ENCODE measurements at regions not wholly inside any gene's neighbourhood (a gene's known extent, or its start where the extent isn't known, plus 50 kb on each side); places are given as distances from the start of the nearest gene placed in this dataset.

GRCh38 chr10:118523775-118524174 is 71.7 kb downstream of the PRLHR start (continued):
- TF ChIP-seq EP300 (IDR thresholded peaks at IDR 0.05) = no peak

- Histone ChIP-seq H3K4me2 (no peak overlapping the region), H3K27ac (no peak overlapping the region), H3K4me3 (no peak overlapping the region), H3K4me1 (0 out of 3 replicates have a peak, but pooled peaks cover 5% of the 10 kb centered on the region), H3K9me3 (peaks cover 15% of the 10 kb centered on the region)
- CTCF ChIA-PET = interaction anchor here (1.6 kb wide), 1 partner anchor 10 kb away, joined by 4 read pairs; no protein-coding TSS in a partner anchor
- no peak for DNase-seq (ENCODE audit: low read depth in 1 of 2, low spot score in 1 of 2)
- WGBS (ENCODE audit: missing lambda C conversion rate) = 3% methylated on average over 2 of the region's 2 CpGs
- ATAC-seq = 0 out of 6 replicates have a peak, but pooled peaks of 1 of the 2 experiments have one; percentile 25
- FAIRE-seq = no peak
- TF ChIP-seq CHD2 (IDR thresholded peaks at IDR 0.05; ENCODE audit: low read length, partially characterized antibody) (no peak), FOSL2 (IDR thresholded peaks at IDR 0.05) (no peak), FOSL2 (CRISPR knock-in tag; IDR thresholded peaks at IDR 0.05) (peak; percentile 32; the same call in 1 of the 2 replicates)
- POLR2A ChIA-PET = no interaction called here
Observed at GRCh38 chr10:118522791-118523498, 72.5 kb downstream of the PRLHR start.

- POLR2A ChIA-PET = no interaction called here
Observed at GRCh38 chr10:118521415-118522117, 73.9 kb downstream of the PRLHR start.

More at GRCh38 chr10:118521415-118522117, 73.9 kb downstream of the PRLHR start:
- Histone ChIP-seq H3K4me1 (0 out of 3 replicates have a peak, but pooled peaks cover 5% of the 10 kb centered on the region), H3K4me3 (no peak overlapping the region), H3K9me3 (peaks cover 20% of the 10 kb centered on the region), H3K4me2 (no peak overlapping the region), H3K27ac (no peak overlapping the region)
- 5% methylated on average over 5 of the region's 5 CpGs for WGBS (ENCODE audit: missing lambda C conversion rate)
- DNase-seq (ENCODE audit: low read depth in 1 of 2, low spot score in 1 of 2) (no peak), ATAC-seq (no peak), FAIRE-seq (no peak)
- CTCF ChIA-PET = no interaction called here
- TF ChIP-seq TFCP2L1 (CRISPR knock-in tag; IDR thresholded peaks at IDR 0.05) = no peak
- TF ChIP-seq TP53 (CRISPR knock-in tag; IDR thresholded peaks at IDR 0.05) = no peak
- TF ChIP-seq ZC3H11A (IDR thresholded peaks at IDR 0.05) = no peak
- TF ChIP-seq HMGXB4 (CRISPR knock-in tag; IDR thresholded peaks at IDR 0.05; ENCODE audit: borderline replicate concordance) = no peak
- TF ChIP-seq ESRRA (IDR thresholded peaks at IDR 0.05; ENCODE audit: borderline replicate concordance, low read length) = no peak
- no peak for TF ChIP-seq NR3C1 (IDR thresholded peaks at IDR 0.05)
- no peak for TF ChIP-seq KDM1A (IDR thresholded peaks at IDR 0.05; ENCODE audit: low read depth)
- no peak for TF ChIP-seq USF2 (IDR thresholded peaks at IDR 0.05)
- TF ChIP-seq FOSB (CRISPR knock-in tag; IDR thresholded peaks at IDR 0.05) = no peak
- TF ChIP-seq MYC (IDR thresholded peaks at IDR 0.05; ENCODE audit: borderline replicate concordance, low read length) = no peak
- TF ChIP-seq RFX5 (IDR thresholded peaks at IDR 0.05) = no peak
- TF ChIP-seq RARB (CRISPR knock-in tag; IDR thresholded peaks at IDR 0.05) = no peak
- no peak for TF ChIP-seq GATA3 (IDR thresholded peaks at IDR 0.05; ENCODE audit: borderline replicate concordance)
- no peak for TF ChIP-seq PBX3 (IDR thresholded peaks at IDR 0.05)

Data from A549 (cell line).